Inferior parietal cortex (tissue), 1 donor: ENCODE measurements at regions not wholly inside any gene's neighbourhood (a gene's known extent, or its start where the extent isn't known, plus 50 kb on each side); places are given as distances from the start of the nearest gene placed in this dataset.
"Not testable (repeated sequence)": the region's sequence is repeated elsewhere in the genome, so short reads cannot be mapped to it uniquely, and the experiment has no call there.

ENCODE experiments used
- DNase-seq: peaks from one replicate; pipeline ENCODE4 v3.0.0-alpha.2; 2016; ENCODE audit errors: extremely low spot score

- DNase-seq: no peak
Measured at GRCh38 chr4:151559595-151559994, 150.6 kb downstream of the FHIP1A start.

- DNase-seq: no peak
Measured at GRCh38 chr4:151561551-151562256, 152.7 kb downstream of the FHIP1A start.

- DNase-seq: no peak
Measured at GRCh38 chr4:151563194-151563593, 154.2 kb downstream of the FHIP1A start.

GRCh38 chr4:151564321-151564720 lies 155.3 kb downstream of the FHIP1A start:
- DNase-seq: no peak

- no peak for DNase-seq
Measured at GRCh38 chr4:151565583-151565982, 156.6 kb downstream of the FHIP1A start.

GRCh38 chr4:151566053-151566452 lies 157.1 kb downstream of the FHIP1A start:
- DNase-seq: no peak

- DNase-seq: no peak
Measured at GRCh38 chr4:151567056-151567455, 158.1 kb downstream of the FHIP1A start.

- DNase-seq: no peak
Measured at GRCh38 chr4:151568966-151569365, 160.0 kb downstream of the FHIP1A start.

- DNase-seq: no peak
Measured at GRCh38 chr4:151569650-151570049, 160.7 kb downstream of the FHIP1A start.

GRCh38 chr4:151573474-151573873 lies 164.5 kb downstream of the FHIP1A start:
- DNase-seq: no peak

GRCh38 chr4:151573945-151574344 lies 165.0 kb downstream of the FHIP1A start:
- DNase-seq: no peak

- no peak for DNase-seq
Measured at GRCh38 chr4:151574968-151575367, 166.0 kb downstream of the FHIP1A start.

GRCh38 chr4:151575646-151576045 lies 166.7 kb downstream of the FHIP1A start:
- DNase-seq: no peak

GRCh38 chr4:151576627-151577026 lies 167.7 kb downstream of the FHIP1A start:
- no peak for DNase-seq

- no peak for DNase-seq
Measured at GRCh38 chr4:151581570-151581969, 172.6 kb downstream of the FHIP1A start.

GRCh38 chr4:151582098-151582497 lies 173.1 kb downstream of the FHIP1A start:
- no peak for DNase-seq

GRCh38 chr4:151583157-151583914 lies 174.4 kb downstream of the FHIP1A start:
- DNase-seq: no peak

- DNase-seq: no peak
Measured at GRCh38 chr4:151584101-151584500, 175.1 kb downstream of the FHIP1A start.

- DNase-seq: not testable (repeated sequence)
Measured at GRCh38 chr4:151595629-151596028, 165.2 kb downstream of the GATB start.

- not testable (repeated sequence) for DNase-seq
Measured at GRCh38 chr4:151597691-151598090, 163.1 kb downstream of the GATB start.

GRCh38 chr4:151599863-151600262 lies 160.9 kb downstream of the GATB start:
- no peak for DNase-seq

GRCh38 chr4:151600432-151600831 lies 160.4 kb downstream of the GATB start:
- DNase-seq: no peak

GRCh38 chr4:151603377-151603776 lies 157.4 kb downstream of the GATB start:
- DNase-seq: no peak
